OCI-LY1 (cell line): ENCODE measurements at regions not wholly inside any gene's neighbourhood (a gene's known extent, or its start where the extent isn't known, plus 50 kb on each side); places are given as distances from the start of the nearest gene placed in this dataset.

ENCODE experiments used
- EZH2 ChIP-seq: fragments of 200-600 bp; sonication (generic), shearing (Covaris generic); IDR thresholded peaks from 2 replicates; pipeline ENCODE4 v1.8.0; 2017; ENCODE audit warnings: borderline replicate concordance, mixed run types, mild to moderate bottlenecking, antibody characterized with exemption, low read length, moderate library complexity, mixed read lengths
- TF ChIP-seq, protein P1 (sequence below): fragments of 200-600 bp; sonication (generic), shearing (Covaris generic); IDR thresholded peaks from 2 replicates; pipeline ENCODE4 v1.5.1; 2017; ENCODE audit warnings: mild to moderate bottlenecking, antibody characterized with exemption, low read length, moderate library complexity, mixed read lengths

DNA sequence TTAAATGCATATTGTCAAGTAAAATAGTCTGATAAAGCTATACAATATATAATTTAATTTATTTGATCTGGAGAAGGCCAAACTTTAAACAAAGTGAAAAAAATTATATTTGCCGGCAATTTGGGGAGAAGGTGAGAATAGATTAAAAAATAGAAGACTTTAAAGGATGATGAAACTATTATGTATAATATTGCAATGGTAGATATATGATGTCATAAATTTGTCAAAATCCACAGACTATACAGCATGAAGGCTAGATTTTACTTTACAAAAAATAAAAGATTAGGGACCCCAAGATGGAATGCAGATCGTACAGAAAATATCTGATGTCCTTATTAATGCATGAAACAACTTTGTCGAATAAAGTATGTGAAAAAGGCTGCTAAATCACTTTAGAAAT is 67.3 kb upstream of the MAL start:
- TF ChIP-seq, protein P1, sequence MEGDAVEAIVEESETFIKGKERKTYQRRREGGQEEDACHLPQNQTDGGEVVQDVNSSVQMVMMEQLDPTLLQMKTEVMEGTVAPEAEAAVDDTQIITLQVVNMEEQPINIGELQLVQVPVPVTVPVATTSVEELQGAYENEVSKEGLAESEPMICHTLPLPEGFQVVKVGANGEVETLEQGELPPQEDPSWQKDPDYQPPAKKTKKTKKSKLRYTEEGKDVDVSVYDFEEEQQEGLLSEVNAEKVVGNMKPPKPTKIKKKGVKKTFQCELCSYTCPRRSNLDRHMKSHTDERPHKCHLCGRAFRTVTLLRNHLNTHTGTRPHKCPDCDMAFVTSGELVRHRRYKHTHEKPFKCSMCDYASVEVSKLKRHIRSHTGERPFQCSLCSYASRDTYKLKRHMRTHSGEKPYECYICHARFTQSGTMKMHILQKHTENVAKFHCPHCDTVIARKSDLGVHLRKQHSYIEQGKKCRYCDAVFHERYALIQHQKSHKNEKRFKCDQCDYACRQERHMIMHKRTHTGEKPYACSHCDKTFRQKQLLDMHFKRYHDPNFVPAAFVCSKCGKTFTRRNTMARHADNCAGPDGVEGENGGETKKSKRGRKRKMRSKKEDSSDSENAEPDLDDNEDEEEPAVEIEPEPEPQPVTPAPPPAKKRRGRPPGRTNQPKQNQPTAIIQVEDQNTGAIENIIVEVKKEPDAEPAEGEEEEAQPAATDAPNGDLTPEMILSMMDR: no peak
- TF ChIP-seq EZH2: no peak
